SK-N-SH (cell line): ENCODE measurements at regions not wholly inside any gene's neighbourhood (a gene's known extent, or its start where the extent isn't known, plus 50 kb on each side); places are given as distances from the start of the nearest gene placed in this dataset.

Experiments
- CTCF ChIA-PET: fragments of 300-600, 350-600 bp; formaldehyde crosslinking; extraction: SDS; loops from one replicate; lab custom pipeline; 2021; lab: Yijun Ruan, JAX
- POLR2A ChIA-PET: fragments of 350-600 bp; sonication (Branson Sonifier 250); formaldehyde crosslinking; extraction: SDS; loops from one replicate; lab custom pipeline; 2020; ENCODE audit warnings: antibody characterized with exemption, inconsistent platforms; lab: Yijun Ruan, JAX
- DNase-seq: peaks from one replicate; pipeline ENCODE4 v3.0.0; 2012
- H2AFZ ChIP-seq: fragments of 200-600 bp; sonication (generic); 2 replicates; pipeline ENCODE4 v1.8.1; 2016; ENCODE audit warnings: antibody characterized with exemption, mild to moderate bottlenecking, low read depth
- H3F3A ChIP-seq: fragments of 200-600 bp; sonication (generic); replicated peaks from 2 replicates; pipeline ENCODE3; 2016; ENCODE audit warnings: antibody characterized with exemption, mild to moderate bottlenecking; ENCODE audit not compliant: insufficient read depth
- H3K27ac ChIP-seq, 2 experiments: fragments of 200-500 bp in 1 of 2; fragments of 200-600 bp in 1 of 2; sonication (Bioruptor generic) in 1 of 2; sonication (generic), shearing (Covaris generic) in 1 of 2; 2 replicates each; pipeline versions ENCODE4 v1.5.1 to v1.6.1; 2014 to 2016; ENCODE audit warnings: low read depth in 2 of 2, inconsistent platforms in 1 of 2, low read length in 1 of 2, mild to moderate bottlenecking in 1 of 2, mixed read lengths in 1 of 2
- H3K27me3 ChIP-seq: fragments of 200-600 bp; sonication (generic), shearing (Covaris generic); 2 replicates; pipeline ENCODE4 v1.6.1; 2016; ENCODE audit warnings: mixed run types; ENCODE audit not compliant: insufficient read depth
- H3K36me3 ChIP-seq, 2 experiments: fragments of 200-500 bp in 1 of 2; fragments of 200-600 bp in 1 of 2; sonication (Bioruptor generic) in 1 of 2; sonication (generic) in 1 of 2; replicated peaks in 1 of 2; 2 replicates each; pipeline versions ENCODE3 to v1.5.1; 2014 to 2016; ENCODE audit warnings: low read length in 1 of 2, mild to moderate bottlenecking in 1 of 2; ENCODE audit not compliant: insufficient read depth in 2 of 2, control insufficient read depth in 1 of 2
- H3K4me1 ChIP-seq, 2 experiments: fragments of 200-500 bp in 1 of 2; fragments of 200-600 bp in 1 of 2; sonication (Bioruptor generic) in 1 of 2; sonication (generic), shearing (Covaris generic) in 1 of 2; 2 replicates each; pipeline versions ENCODE4 v1.5.1 to v1.6.1; 2014 to 2016; ENCODE audit warnings: low read depth in 1 of 2, low read length in 1 of 2, mixed run types in 1 of 2; ENCODE audit not compliant: insufficient read depth in 2 of 2, control insufficient read depth in 1 of 2
- H3K4me2 ChIP-seq: fragments of 200-600 bp; sonication (generic), shearing (Covaris generic); 2 replicates; pipeline ENCODE4 v1.6.1; 2017; ENCODE audit warnings: mixed run types
- H3K4me3 ChIP-seq, 2 experiments: fragments of 200-500 bp in 1 of 2; fragments of 200-600 bp in 1 of 2; sonication (Bioruptor generic) in 1 of 2; sonication (generic), shearing (Covaris generic) in 1 of 2; 2 replicates each; pipeline versions ENCODE4 v1.5.1 to v1.8.1; 2014 to 2016; ENCODE audit warnings: low read depth in 2 of 2, inconsistent platforms in 1 of 2, low read length in 1 of 2, mild to moderate bottlenecking in 1 of 2, mixed read lengths in 1 of 2, moderate library complexity in 1 of 2
- H3K79me2 ChIP-seq: fragments of 200-600 bp; sonication (generic); 2 replicates; pipeline ENCODE4 v1.8.1; 2017; ENCODE audit warnings: mild to moderate bottlenecking; ENCODE audit not compliant: insufficient read depth
- H3K9ac ChIP-seq: fragments of 200-600 bp; sonication (generic); 2 replicates; pipeline ENCODE4 v1.6.1; 2017; ENCODE audit warnings: mixed run types
- H3K9me2 ChIP-seq: fragments of 200-600 bp; sonication (generic); 2 replicates; pipeline ENCODE4 v1.6.1; 2017; ENCODE audit warnings: mixed run types
- H3K9me3 ChIP-seq: fragments of 200-600 bp; sonication (generic); 2 replicates; pipeline ENCODE4 v1.6.1; 2017; ENCODE audit warnings: mixed run types, mild to moderate bottlenecking, moderate library complexity
- H4K20me1 ChIP-seq: fragments of 200-600 bp; sonication (generic); 2 replicates; pipeline ENCODE4 v1.6.1; 2017; ENCODE audit warnings: mild to moderate bottlenecking, mixed run types; ENCODE audit not compliant: insufficient read depth
- ELF1 ChIP-seq: IDR thresholded peaks from 2 replicates; pipeline ENCODE4 v1.4.0; 2012
- EP300 ChIP-seq, 2 experiments: IDR thresholded peaks; 2 replicates each; pipeline versions ENCODE4 v1.4.0 to v1.6.1; 2012; ENCODE audit warnings: borderline replicate concordance in 1 of 2, low read depth in 1 of 2, low read length in 1 of 2
- GATA2 ChIP-seq: sonication (generic); formaldehyde crosslinking; IDR thresholded peaks from 2 replicates; pipeline ENCODE4 v1.5.0; 2020; ENCODE audit warnings: mild to moderate bottlenecking, missing genetic modification reagents
- IRF3 ChIP-seq: fragments of 150-350 bp; IDR thresholded peaks from 2 replicates; pipeline ENCODE4 v1.6.1; 2016; ENCODE audit warnings: mild to moderate bottlenecking, low read depth, low read length
- MAX ChIP-seq: IDR thresholded peaks from 2 replicates; pipeline ENCODE4 v1.4.0; 2012; ENCODE audit warnings: low read depth
- MEF2A ChIP-seq: IDR thresholded peaks from 2 replicates; pipeline ENCODE4 v1.4.0; 2012; ENCODE audit warnings: low read depth, borderline replicate concordance
- MXI1 ChIP-seq: IDR thresholded peaks from 2 replicates; pipeline ENCODE4 v1.6.1; 2012; ENCODE audit warnings: mild to moderate bottlenecking, low read depth, low read length, improper control_type of control experiment
- NRF1 ChIP-seq: IDR thresholded peaks from 2 replicates; pipeline ENCODE4 v1.6.1; 2012; ENCODE audit warnings: low read depth, mild to moderate bottlenecking, low read length
- PBX3 ChIP-seq: IDR thresholded peaks from 2 replicates; pipeline ENCODE4; 2012
- POLR2AphosphoS5 ChIP-seq: IDR thresholded peaks from 2 replicates; pipeline ENCODE4 v1.6.1; 2012; ENCODE audit warnings: low read depth, low read length
- RCOR1 ChIP-seq: fragments of 150-350 bp; IDR thresholded peaks from 2 replicates; pipeline ENCODE4 v1.6.1; 2017; ENCODE audit warnings: antibody characterized with exemption, low read length
- SMC3 ChIP-seq: IDR thresholded peaks from 2 replicates; pipeline ENCODE4 v1.6.1; 2012; ENCODE audit warnings: low read depth, low read length, improper control_type of control experiment
- TAF1 ChIP-seq: IDR thresholded peaks from 2 replicates; pipeline ENCODE4 v1.6.1; 2012; ENCODE audit warnings: low read depth, mild to moderate bottlenecking, low read length, moderate library complexity, borderline replicate concordance
- TEAD4 ChIP-seq: IDR thresholded peaks from 2 replicates; pipeline ENCODE4 v1.4.0; 2012; ENCODE audit warnings: mild to moderate bottlenecking, borderline replicate concordance; ENCODE audit not compliant: insufficient read depth
- USF1 ChIP-seq: IDR thresholded peaks from 2 replicates; pipeline ENCODE4 v1.4.0; 2012; ENCODE audit warnings: low read depth, borderline replicate concordance
- YY1 ChIP-seq: IDR thresholded peaks from 2 replicates; pipeline ENCODE4 v1.4.0; 2012; ENCODE audit warnings: low read depth, mild to moderate bottlenecking
- WGBS: methylation state at CpG from one replicate; pipeline ENCODE4 v1.1.6; 2017; ENCODE audit warnings: low lambda C conversion rate; 5-methylcytosine and 5-hydroxymethylcytosine counted together
- TF ChIP-seq, protein P1 (sequence below): fragments of 150-350 bp; IDR thresholded peaks from 2 replicates; pipeline ENCODE4 v1.6.1; 2017; ENCODE audit warnings: antibody characterized with exemption, low read length, low read depth, borderline replicate concordance
- TF ChIP-seq, protein P2 (sequence below): IDR thresholded peaks from 2 replicates; pipeline ENCODE4 v1.6.1; 2012; ENCODE audit warnings: mild to moderate bottlenecking, low read depth, low read length, moderate library complexity

GRCh38 chrX:114332766-114333165 is 251.1 kb upstream of the HTR2C start:
- no peaks in the 10 kb centered on the region for H4K20me1 ChIP-seq
- no peaks in the 10 kb centered on the region for H3K9me2 ChIP-seq
- no peak for TF ChIP-seq ELF1
- TF ChIP-seq POLR2AphosphoS5 = no peak
- TF ChIP-seq USF1 = no peak
- TF ChIP-seq TEAD4 = no peak
- no peak for TF ChIP-seq MAX
- TF ChIP-seq, protein P1, sequence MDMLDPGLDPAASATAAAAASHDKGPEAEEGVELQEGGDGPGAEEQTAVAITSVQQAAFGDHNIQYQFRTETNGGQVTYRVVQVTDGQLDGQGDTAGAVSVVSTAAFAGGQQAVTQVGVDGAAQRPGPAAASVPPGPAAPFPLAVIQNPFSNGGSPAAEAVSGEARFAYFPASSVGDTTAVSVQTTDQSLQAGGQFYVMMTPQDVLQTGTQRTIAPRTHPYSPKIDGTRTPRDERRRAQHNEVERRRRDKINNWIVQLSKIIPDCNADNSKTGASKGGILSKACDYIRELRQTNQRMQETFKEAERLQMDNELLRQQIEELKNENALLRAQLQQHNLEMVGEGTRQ = no peak
- TF ChIP-seq GATA2 (CRISPR knock-in tag) = no peak
- TF ChIP-seq YY1 = no peak
- TF ChIP-seq SMC3 = no peak
- TF ChIP-seq NRF1 = no peak
- TF ChIP-seq TAF1 = no peak
- no peak for TF ChIP-seq MXI1
- TF ChIP-seq, protein P2, sequence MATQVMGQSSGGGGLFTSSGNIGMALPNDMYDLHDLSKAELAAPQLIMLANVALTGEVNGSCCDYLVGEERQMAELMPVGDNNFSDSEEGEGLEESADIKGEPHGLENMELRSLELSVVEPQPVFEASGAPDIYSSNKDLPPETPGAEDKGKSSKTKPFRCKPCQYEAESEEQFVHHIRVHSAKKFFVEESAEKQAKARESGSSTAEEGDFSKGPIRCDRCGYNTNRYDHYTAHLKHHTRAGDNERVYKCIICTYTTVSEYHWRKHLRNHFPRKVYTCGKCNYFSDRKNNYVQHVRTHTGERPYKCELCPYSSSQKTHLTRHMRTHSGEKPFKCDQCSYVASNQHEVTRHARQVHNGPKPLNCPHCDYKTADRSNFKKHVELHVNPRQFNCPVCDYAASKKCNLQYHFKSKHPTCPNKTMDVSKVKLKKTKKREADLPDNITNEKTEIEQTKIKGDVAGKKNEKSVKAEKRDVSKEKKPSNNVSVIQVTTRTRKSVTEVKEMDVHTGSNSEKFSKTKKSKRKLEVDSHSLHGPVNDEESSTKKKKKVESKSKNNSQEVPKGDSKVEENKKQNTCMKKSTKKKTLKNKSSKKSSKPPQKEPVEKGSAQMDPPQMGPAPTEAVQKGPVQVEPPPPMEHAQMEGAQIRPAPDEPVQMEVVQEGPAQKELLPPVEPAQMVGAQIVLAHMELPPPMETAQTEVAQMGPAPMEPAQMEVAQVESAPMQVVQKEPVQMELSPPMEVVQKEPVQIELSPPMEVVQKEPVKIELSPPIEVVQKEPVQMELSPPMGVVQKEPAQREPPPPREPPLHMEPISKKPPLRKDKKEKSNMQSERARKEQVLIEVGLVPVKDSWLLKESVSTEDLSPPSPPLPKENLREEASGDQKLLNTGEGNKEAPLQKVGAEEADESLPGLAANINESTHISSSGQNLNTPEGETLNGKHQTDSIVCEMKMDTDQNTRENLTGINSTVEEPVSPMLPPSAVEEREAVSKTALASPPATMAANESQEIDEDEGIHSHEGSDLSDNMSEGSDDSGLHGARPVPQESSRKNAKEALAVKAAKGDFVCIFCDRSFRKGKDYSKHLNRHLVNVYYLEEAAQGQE = no peak
- TF ChIP-seq MEF2A = no peak
- TF ChIP-seq PBX3 = no peak
- TF ChIP-seq IRF3 = no peak
- no peak for TF ChIP-seq RCOR1
- TF ChIP-seq EP300 (IDR thresholded peaks at IDR 0.05; ENCODE audit: borderline replicate concordance in 1 of 2, low read depth in 1 of 2, low read length in 1 of 2) = no peak
- no peaks in the 10 kb centered on the region for H3F3A ChIP-seq
- H3K79me2 ChIP-seq = no peaks in the 10 kb centered on the region
- H3K4me3 ChIP-seq = no peak overlapping the region
- no peak for DNase-seq
- 19% methylated on average over 1 of the region's 1 CpG for WGBS
- no peak overlapping the region for H2AFZ ChIP-seq
- H3K4me1 ChIP-seq = no peaks in the 10 kb centered on the region
- no peak overlapping the region for H3K9ac ChIP-seq
- no peak overlapping the region for H3K27ac ChIP-seq
- H3K36me3 ChIP-seq = no peaks in the 10 kb centered on the region
- H3K27me3 ChIP-seq = no peaks in the 10 kb centered on the region
- 0 out of 2 replicates have a peak, but pooled peaks cover 3% of the 10 kb centered on the region for H3K9me3 ChIP-seq
- ChIA-PET POLR2A (no interaction called here), CTCF (no interaction called here)
- no peak overlapping the region for H3K4me2 ChIP-seq
